Activated CD4-positive, alpha-beta T cell treated with anti-CD3 and anti-CD28 coated beads, Interleukin-2, amount 10 ng/mL, durations not matched to agents 24 days and 14 days (primary cell): ENCODE measurements at regions not wholly inside any gene's neighbourhood (a gene's known extent, or its start where the extent isn't known, plus 50 kb on each side); places are given as distances from the start of the nearest gene placed in this dataset.
"Not testable (repeated sequence)": the region's sequence is repeated elsewhere in the genome, so short reads cannot be mapped to it uniquely, and the experiment has no call there.

ENCODE experiments used
- DNase-seq: peaks from one replicate; pipeline ENCODE4 v3.0.0; 2022
- H3K27ac Mint-ChIP-seq: one replicate; pipeline ENCODE4 v1.8.0; 2022; ENCODE audit warnings: mild to moderate bottlenecking, mixed read lengths
- H3K27me3 Mint-ChIP-seq: one replicate; pipeline ENCODE4 v1.8.0; 2022; ENCODE audit warnings: mixed read lengths
- H3K36me3 Mint-ChIP-seq: one replicate; pipeline ENCODE4 v1.8.0; 2022; ENCODE audit warnings: low read depth, mild to moderate bottlenecking, mixed read lengths
- H3K4me1 Mint-ChIP-seq: one replicate; pipeline ENCODE4 v1.8.0; 2021; ENCODE audit warnings: mixed read lengths
- H3K4me3 Mint-ChIP-seq: one replicate; pipeline ENCODE4 v1.8.0; 2022; ENCODE audit warnings: mild to moderate bottlenecking, moderate library complexity, mixed read lengths
- H3K9me3 Mint-ChIP-seq: one replicate; pipeline ENCODE4 v1.8.0; 2021; ENCODE audit warnings: mixed read lengths
- intact Hi-C: fragments of 100-400 bp; cut with micrococcal nuclease; formaldehyde crosslinking; loops from one replicate; pipeline ENCODE4 v1.15.1; 2023

DNA sequence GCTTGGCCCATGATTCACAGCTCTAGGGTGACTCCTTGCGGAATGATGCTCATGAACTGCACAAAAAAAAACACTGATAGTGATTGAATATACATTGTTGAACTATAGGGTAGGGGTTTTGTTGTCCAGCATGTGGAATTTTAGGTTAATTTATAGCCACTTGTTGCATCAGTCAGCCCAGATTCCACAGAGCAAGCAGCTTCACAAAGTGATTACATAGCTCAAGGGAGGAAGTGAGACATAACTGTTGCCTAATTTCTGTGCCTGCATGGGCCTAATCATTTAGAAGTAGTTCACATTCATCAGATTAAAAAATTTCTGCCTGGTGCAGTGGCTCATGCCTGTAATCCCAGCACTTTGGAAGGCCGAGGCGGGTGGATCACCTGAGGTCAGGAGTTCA, 142.2 kb upstream of the ZNF722 start:
- intact Hi-C loops, H3K4me3 Mint-ChIP-seq, H3K27me3 Mint-ChIP-seq, H3K4me1 Mint-ChIP-seq, H3K36me3 Mint-ChIP-seq, H3K27ac Mint-ChIP-seq, DNase-seq: not testable (repeated sequence)
- H3K9me3 Mint-ChIP-seq: peaks cover 17% of the 10 kb centered on the region

DNA sequence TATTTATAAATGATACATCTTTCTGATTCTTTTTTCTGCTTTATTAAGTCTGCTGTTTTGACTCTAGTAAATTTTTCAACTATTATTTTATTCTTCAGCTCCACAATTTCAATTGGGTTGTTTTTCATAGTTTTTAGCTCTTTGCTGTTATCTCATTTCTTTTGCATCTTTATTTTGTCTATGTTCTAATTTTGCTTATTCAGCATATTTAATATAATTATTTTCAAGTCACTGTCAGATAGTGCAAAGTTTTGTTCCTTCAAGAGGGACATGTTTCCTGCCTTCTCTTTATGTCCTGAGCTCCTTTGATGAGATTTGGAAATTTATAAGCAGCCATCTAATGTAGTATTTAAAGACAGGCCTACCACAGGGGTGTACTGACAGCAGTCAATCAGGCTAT, 131.5 kb upstream of the ZNF722 start:
- Mint-ChIP-seq H3K4me1 (no peaks in the 10 kb centered on the region), H3K27ac (no peak overlapping the region), H3K9me3 (peaks cover 20% of the 10 kb centered on the region), H3K36me3 (peaks cover 2% of the 10 kb centered on the region), H3K4me3 (no peak overlapping the region), H3K27me3 (no peaks in the 10 kb centered on the region)
- DNase-seq: no peak
- intact Hi-C loops: no loop called here

DNA sequence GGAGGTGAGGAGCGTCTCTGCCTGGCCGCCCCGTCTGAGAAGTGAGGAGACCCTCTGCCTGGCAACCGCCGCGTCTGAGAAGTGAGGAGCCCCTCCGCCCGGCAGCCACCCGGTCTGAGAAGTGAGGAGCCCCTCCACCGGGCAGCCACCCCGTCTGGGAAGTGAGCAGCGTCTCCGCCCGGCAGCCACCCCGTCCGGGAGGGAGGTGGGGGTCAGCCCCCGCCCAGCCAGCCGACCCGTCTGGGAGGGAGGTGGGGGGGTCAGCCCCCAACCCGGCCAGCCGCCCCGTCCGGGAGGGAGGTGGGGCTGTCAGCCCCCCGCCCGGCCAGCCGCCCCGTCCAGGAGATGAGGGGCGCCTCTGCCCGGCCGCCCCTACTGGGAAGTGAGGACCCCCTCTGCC, 124.4 kb upstream of the ZNF722 start:
- intact Hi-C loops, H3K27me3 Mint-ChIP-seq: not testable (repeated sequence)

GRCh38 chr7:63876707-63877322, 121.8 kb upstream of the ZNF722 start:
- no peaks in the 10 kb centered on the region for H3K4me1 Mint-ChIP-seq
- peaks cover 2% of the 10 kb centered on the region for H3K36me3 Mint-ChIP-seq
- intact Hi-C loops: no loop called here
- H3K4me3 Mint-ChIP-seq: no peak overlapping the region
- H3K27me3 Mint-ChIP-seq: no peaks in the 10 kb centered on the region
- no peak for DNase-seq
- H3K9me3 Mint-ChIP-seq: peaks cover 18% of the 10 kb centered on the region
- no peak overlapping the region for H3K27ac Mint-ChIP-seq

More for the DNA sequence above, 124.4 kb upstream of the ZNF722 start:
- H3K36me3 Mint-ChIP-seq, H3K4me1 Mint-ChIP-seq, H3K27ac Mint-ChIP-seq, H3K4me3 Mint-ChIP-seq, DNase-seq: not testable (repeated sequence)
- peaks cover 11% of the 10 kb centered on the region for H3K9me3 Mint-ChIP-seq

GRCh38 chr7:63887031-63887430, 111.6 kb upstream of the ZNF722 start:
- H3K4me3 Mint-ChIP-seq: no peak overlapping the region
- intact Hi-C loops: no loop called here
- H3K36me3 Mint-ChIP-seq: no peaks in the 10 kb centered on the region
- H3K27me3 Mint-ChIP-seq: no peaks in the 10 kb centered on the region
- DNase-seq: no peak
- H3K4me1 Mint-ChIP-seq: no peaks in the 10 kb centered on the region
- no peak overlapping the region for H3K27ac Mint-ChIP-seq
- peaks cover 29% of the 10 kb centered on the region for H3K9me3 Mint-ChIP-seq

DNA sequence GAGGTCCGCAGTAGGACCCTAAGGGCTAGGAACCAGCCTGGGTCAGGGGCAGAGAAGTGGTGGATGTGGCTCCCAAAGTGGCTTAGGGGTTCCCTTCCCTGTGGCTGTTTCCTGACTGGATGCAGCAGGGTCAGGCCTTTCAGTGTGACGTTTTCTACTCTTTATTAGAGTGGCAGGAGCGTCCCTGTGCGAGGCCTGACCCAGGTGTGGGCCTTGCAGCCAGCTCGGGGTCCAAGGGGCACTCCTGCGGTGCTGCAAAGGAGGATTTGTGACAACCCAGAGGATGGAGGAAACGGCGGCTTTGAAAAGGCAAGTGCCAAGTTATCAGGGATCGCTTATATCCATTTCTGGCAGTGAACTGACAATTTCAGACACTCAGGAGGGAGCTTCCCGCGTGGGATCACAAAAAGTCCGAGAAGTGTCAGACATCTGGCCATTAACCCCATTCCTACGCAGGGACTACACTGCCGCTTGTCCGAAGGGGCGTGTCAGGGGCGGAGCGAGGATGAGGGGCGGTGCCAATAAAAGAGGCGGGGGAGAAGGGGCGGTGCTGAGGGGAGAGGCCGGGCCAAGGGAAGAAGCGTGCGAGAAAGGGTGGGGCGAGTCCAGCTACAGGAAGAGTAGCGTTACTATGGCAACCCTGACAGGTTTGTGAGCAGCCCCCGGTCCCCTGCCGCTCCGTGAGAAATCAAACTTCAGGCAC, 98.8 kb upstream of the ZNF722 start:
- peak overlapping the region; percentile 80 for H3K27ac Mint-ChIP-seq
- intact Hi-C loops: loop anchor here (1.0 kb wide), 1 partner anchor 26 kb away; no protein-coding TSS in a partner anchor
- peak overlapping the region; percentile 87 for H3K4me3 Mint-ChIP-seq
- peak; percentile 80 for DNase-seq
- H3K27me3 Mint-ChIP-seq: no peaks in the 10 kb centered on the region
- no peaks in the 10 kb centered on the region for H3K4me1 Mint-ChIP-seq
- no peaks in the 10 kb centered on the region for H3K36me3 Mint-ChIP-seq
- peaks cover 21% of the 10 kb centered on the region for H3K9me3 Mint-ChIP-seq

GRCh38 chr7:63900394-63901203, 98.0 kb upstream of the ZNF722 start:
- intact Hi-C loops: loop anchor here (1.0 kb wide), 1 partner anchor 26 kb away; no protein-coding TSS in a partner anchor

DNA sequence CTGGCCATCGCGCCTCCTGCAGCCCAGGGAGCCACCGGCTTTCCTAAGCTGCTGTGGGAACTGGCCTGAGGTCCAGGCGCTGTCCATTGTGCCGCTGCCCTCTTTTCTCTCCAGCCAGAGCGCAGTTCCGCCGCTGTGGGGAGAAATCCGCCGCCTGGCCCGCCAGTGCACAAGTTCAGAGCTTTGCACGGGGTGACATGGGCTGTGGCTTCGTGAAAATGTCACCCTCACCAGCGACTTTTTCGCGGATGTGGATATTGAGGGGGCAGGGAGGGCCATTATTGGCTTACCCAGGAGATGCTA, 97.5 kb upstream of the ZNF722 start:
- H3K9me3 Mint-ChIP-seq: peaks cover 25% of the 10 kb centered on the region
- H3K4me3 Mint-ChIP-seq: peak overlapping the region; percentile 87
- DNase-seq: peak; percentile 49
- H3K27me3 Mint-ChIP-seq, H3K27ac Mint-ChIP-seq, H3K36me3 Mint-ChIP-seq, H3K4me1 Mint-ChIP-seq, intact Hi-C loops: not testable (repeated sequence)

More at GRCh38 chr7:63900394-63901203, 98.0 kb upstream of the ZNF722 start:
- Mint-ChIP-seq H3K9me3 (peaks cover 25% of the 10 kb centered on the region), H3K4me3 (peak overlapping the region; percentile 87), H3K27me3 (no peaks in the 10 kb centered on the region), H3K4me1 (no peaks in the 10 kb centered on the region), H3K27ac (peak overlapping the region; percentile 80), H3K36me3 (no peaks in the 10 kb centered on the region)
- DNase-seq: peak; percentile 90

DNA sequence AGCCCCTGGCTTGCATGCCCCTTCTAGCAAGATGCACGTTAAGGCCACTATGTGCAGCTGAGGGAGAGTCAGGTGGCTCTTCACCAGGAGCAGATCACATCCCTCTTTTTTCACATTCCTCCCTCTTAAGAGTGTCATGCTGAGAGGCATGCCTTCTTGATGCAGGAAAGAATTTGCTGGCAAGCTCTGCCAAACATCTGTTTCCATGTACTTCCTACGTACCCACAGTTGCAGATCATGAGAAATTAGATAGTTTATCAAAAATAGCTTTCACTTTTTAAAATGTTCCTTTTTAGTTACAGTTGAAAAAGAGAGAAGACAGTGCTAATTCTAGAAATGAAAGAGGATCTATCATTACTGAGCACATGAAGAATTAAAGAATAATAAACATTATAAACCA, 79.7 kb upstream of the ZNF722 start:
- Mint-ChIP-seq H3K27ac (no peak overlapping the region), H3K9me3 (peaks cover 10% of the 10 kb centered on the region)
- intact Hi-C loops: no loop called here

DNA sequence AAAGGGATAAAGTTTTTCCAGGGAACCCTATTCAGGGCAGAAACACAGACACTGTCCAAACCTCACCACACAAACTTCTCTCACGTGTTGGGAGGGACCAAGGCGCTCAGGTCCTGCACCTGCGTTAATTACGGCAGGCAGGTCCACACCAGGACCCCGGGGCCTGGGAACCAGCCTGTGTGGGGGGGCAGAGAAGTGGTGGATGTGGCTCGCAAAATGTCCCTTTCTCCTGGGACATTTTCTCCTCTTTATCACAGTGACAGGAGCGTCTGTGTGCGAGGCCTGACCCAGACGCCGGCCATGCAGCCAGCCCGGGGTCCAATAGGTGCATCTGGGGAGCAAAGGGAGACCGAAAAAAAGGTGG, 73.4 kb upstream of the ZNF722 start:
- peaks cover 27% of the 10 kb centered on the region for H3K9me3 Mint-ChIP-seq
- peaks cover 1% of the 10 kb centered on the region for H3K4me1 Mint-ChIP-seq
- H3K27me3 Mint-ChIP-seq: no peaks in the 10 kb centered on the region
- intact Hi-C loops: loop anchor here (10.0 kb wide), 1 partner anchor 740 kb away; the partner anchor contains the start of gene ZNF107
- peak overlapping the region; percentile 87 for H3K4me3 Mint-ChIP-seq
- no peak for DNase-seq
- peaks cover 2% of the 10 kb centered on the region for H3K36me3 Mint-ChIP-seq
- peak overlapping the region; percentile 87 for H3K27ac Mint-ChIP-seq

More for the DNA sequence above, 79.7 kb upstream of the ZNF722 start:
- no peaks in the 10 kb centered on the region for H3K36me3 Mint-ChIP-seq
- no peaks in the 10 kb centered on the region for H3K4me1 Mint-ChIP-seq
- no peaks in the 10 kb centered on the region for H3K27me3 Mint-ChIP-seq
- no peak for DNase-seq
- H3K4me3 Mint-ChIP-seq: no peak overlapping the region

DNA sequence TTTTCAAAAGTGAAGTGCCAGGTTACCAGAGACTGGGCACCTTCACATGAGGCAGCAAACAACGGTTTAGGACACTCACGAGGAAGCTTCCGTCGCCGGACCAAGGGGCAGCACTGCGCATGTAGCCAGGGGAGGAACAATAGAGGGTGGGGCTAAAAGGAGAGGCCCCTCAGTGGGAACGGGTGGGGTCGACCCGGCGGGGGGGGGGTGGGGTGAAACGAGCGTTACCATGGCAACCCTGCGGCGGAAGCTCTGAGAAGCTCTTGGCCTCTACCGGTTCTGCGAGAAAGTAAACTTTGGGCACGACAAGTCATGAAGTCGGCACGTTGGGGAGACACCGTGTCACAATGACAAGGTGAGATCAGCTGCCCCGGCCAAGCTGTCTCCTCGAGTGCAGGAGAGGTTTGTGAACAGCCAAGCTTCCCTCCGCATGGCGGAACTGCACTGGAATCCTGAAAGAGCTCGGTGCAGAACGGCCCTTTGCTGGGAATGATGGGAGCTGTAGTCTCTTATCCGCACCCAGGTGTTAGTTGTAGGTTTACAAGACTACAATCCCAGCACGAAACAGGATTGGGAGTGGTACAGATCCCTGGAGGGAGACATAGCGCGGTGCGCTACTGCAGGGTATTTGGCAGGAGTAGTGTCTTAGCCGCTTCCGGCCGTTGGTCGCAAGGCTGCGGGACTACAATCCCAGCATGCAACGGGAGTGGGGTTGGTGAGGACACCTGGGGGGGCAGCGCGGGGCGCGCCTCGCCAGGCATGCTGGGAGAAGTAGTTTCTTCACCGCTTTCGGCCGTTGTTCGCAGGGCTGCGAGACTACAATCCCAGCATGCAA, 72.8 kb upstream of the ZNF722 start:
- H3K27me3 Mint-ChIP-seq: no peaks in the 10 kb centered on the region
- H3K9me3 Mint-ChIP-seq: peaks cover 31% of the 10 kb centered on the region
- H3K27ac Mint-ChIP-seq: peak overlapping the region; percentile 87
- H3K4me1 Mint-ChIP-seq: peaks cover 1% of the 10 kb centered on the region
- intact Hi-C loops: loop anchor here (1.0 to 10.0 kb wide), 3 partner anchors 26 to 739 kb away; partner anchors contain the start of gene ZNF107
- DNase-seq: peak; percentile 94
- H3K36me3 Mint-ChIP-seq: peaks cover 2% of the 10 kb centered on the region
- peak overlapping the region; percentile 87 for H3K4me3 Mint-ChIP-seq

GRCh38 chr7:63927261-63927660, 71.4 kb upstream of the ZNF722 start:
- intact Hi-C loops: loop anchor here (10.0 kb wide), 1 partner anchor 738 kb away; the partner anchor contains the start of gene ZNF107
- Mint-ChIP-seq H3K27me3 (no peaks in the 10 kb centered on the region), H3K27ac (no peak overlapping the region), H3K4me3 (peak overlapping the region; percentile 87), H3K9me3 (peaks cover 25% of the 10 kb centered on the region), H3K36me3 (peaks cover 2% of the 10 kb centered on the region), H3K4me1 (peaks cover 1% of the 10 kb centered on the region)
- no peak for DNase-seq

DNA sequence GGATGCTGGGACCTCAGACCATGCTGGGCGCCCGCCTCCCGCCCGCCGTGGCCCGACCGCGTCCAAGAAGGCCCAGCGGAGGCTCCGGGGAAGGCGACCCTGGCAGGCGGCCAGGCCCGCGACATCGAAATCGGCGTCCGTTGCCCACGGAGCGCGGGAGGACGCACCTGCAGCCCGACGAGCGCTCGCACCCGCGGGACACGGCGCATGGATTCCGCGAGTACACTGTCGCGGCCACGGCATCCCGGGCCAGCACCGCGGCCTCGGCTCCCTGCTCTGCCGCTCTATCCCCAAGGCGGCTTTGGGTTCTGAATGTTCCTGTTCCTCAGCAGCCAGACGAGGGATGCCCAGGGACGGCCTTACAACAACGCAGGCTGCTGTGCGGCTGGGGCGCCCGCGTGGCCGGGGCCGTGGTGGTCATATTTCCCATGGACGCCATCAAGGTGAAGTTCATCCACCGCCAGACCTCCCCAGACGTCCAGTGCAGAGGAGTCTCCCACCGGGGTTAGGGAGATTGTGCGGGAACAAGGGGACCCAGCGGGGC, 67.5 kb upstream of the ZNF722 start:
- H3K4me3 Mint-ChIP-seq: no peak overlapping the region

More for the DNA sequence above, 67.5 kb upstream of the ZNF722 start:
- Mint-ChIP-seq H3K9me3 (peaks cover 25% of the 10 kb centered on the region), H3K4me1 (peaks cover 1% of the 10 kb centered on the region), H3K36me3 (no peaks in the 10 kb centered on the region), H3K27me3 (no peaks in the 10 kb centered on the region), H3K27ac (no peak overlapping the region)
- DNase-seq: no peak
- intact Hi-C loops: no loop called here
